Liver (tissue), 7 donors: ENCODE measurements at regions not wholly inside any gene's neighbourhood (a gene's known extent, or its start where the extent isn't known, plus 50 kb on each side); places are given as distances from the start of the nearest gene placed in this dataset.

Experiments
- DNase-seq: peaks from one replicate; pipeline ENCODE4 v3.0.0-alpha.2; 2017; ENCODE audit warnings: low spot score
- H3K27ac ChIP-seq, 2 donors: one replicate each; pipeline ENCODE4 v1.7.0; 2013; ENCODE audit warnings: inconsistent platforms in 2 of 2, low read length in 2 of 2, control low read depth in 1 of 2, low read depth in 1 of 2, mild to moderate bottlenecking in 1 of 2
- H3K27me3 ChIP-seq, 4 donors: one replicate each; pipeline versions ENCODE4 v1.6.1 to v1.7.0; 2013; ENCODE audit warnings: low read length in 3 of 4, inconsistent platforms in 1 of 4, mild to moderate bottlenecking in 1 of 4, moderate library complexity in 1 of 4; ENCODE audit not compliant: control insufficient read depth in 4 of 4, insufficient read depth in 4 of 4
- H3K36me3 ChIP-seq, 4 donors: one replicate each; pipeline versions ENCODE4 v1.6.1 to v1.7.0; 2013; ENCODE audit warnings: low read length in 3 of 4, mild to moderate bottlenecking in 3 of 4, low read depth in 1 of 4, moderate library complexity in 1 of 4; ENCODE audit not compliant: control insufficient read depth in 4 of 4, insufficient read depth in 3 of 4
- H3K4me1 ChIP-seq, 4 donors: one replicate each; pipeline versions ENCODE4 v1.6.1 to v1.7.0; 2013; ENCODE audit warnings: low read length in 3 of 4, mild to moderate bottlenecking in 3 of 4, moderate library complexity in 1 of 4; ENCODE audit not compliant: control insufficient read depth in 4 of 4, insufficient read depth in 4 of 4
- H3K4me3 ChIP-seq, 3 donors: one replicate each; pipeline versions ENCODE4 v1.6.1 to v1.7.0; 2013; ENCODE audit warnings: low read length in 3 of 3, control low read depth in 1 of 3, low read depth in 1 of 3, mild to moderate bottlenecking in 1 of 3
- H3K9ac ChIP-seq, 2 donors: one replicate each; pipeline ENCODE4 v1.7.0; 2013; ENCODE audit warnings: low read length in 2 of 2, mild to moderate bottlenecking in 2 of 2, moderate library complexity in 2 of 2, control low read depth in 1 of 2, low read depth in 1 of 2
- H3K9me3 ChIP-seq, 4 donors: one replicate each; pipeline versions ENCODE4 v1.6.1 to v1.7.0; 2013; ENCODE audit warnings: low read length in 3 of 4; ENCODE audit not compliant: control insufficient read depth in 4 of 4
- EGR1 ChIP-seq, 2 donors: IDR thresholded peaks; 2 replicates each; pipeline ENCODE4 v1.6.1; 2016 to 2018; ENCODE audit warnings: antibody characterized with exemption in 2 of 2, low read depth in 2 of 2
- FOXA1 ChIP-seq: IDR thresholded peaks from 2 replicates; pipeline ENCODE4 v1.6.1; 2016; ENCODE audit warnings: antibody characterized with exemption
- GABPA ChIP-seq, 2 donors: IDR thresholded peaks in 1 of 2; conservative IDR thresholded peaks in 1 of 2; 2 replicates each; pipeline ENCODE4 v1.6.1; 2016; ENCODE audit warnings: antibody characterized with exemption in 2 of 2, mild to moderate bottlenecking in 1 of 2, moderate library complexity in 1 of 2
- HNF4A ChIP-seq, 2 donors: conservative IDR thresholded peaks; 2 replicates each; pipeline ENCODE4 v1.6.1; 2016; ENCODE audit warnings: antibody characterized with exemption in 2 of 2, mild to moderate bottlenecking in 2 of 2
- HNF4G ChIP-seq: IDR thresholded peaks from 2 replicates; pipeline ENCODE4 v1.6.1; 2016; ENCODE audit warnings: antibody characterized with exemption
- JUND ChIP-seq, 2 donors: IDR thresholded peaks; 2 replicates each; pipeline ENCODE4 v1.6.1; 2016; ENCODE audit warnings: antibody characterized with exemption in 2 of 2
- NR2F2 ChIP-seq: IDR thresholded peaks from 2 replicates; pipeline ENCODE4 v1.6.1; 2016; ENCODE audit warnings: antibody characterized with exemption
- RXRA ChIP-seq, 2 donors: IDR thresholded peaks; 2 replicates each; pipeline ENCODE4 v1.6.1; 2017 to 2018; ENCODE audit warnings: antibody characterized with exemption in 2 of 2, mild to moderate bottlenecking in 1 of 2
- SP1 ChIP-seq: IDR thresholded peaks from 2 replicates; pipeline ENCODE4 v1.6.1; 2018; ENCODE audit warnings: antibody characterized with exemption, mild to moderate bottlenecking
- TAF1 ChIP-seq: conservative IDR thresholded peaks from 2 replicates; pipeline ENCODE4 v1.6.1; 2016; ENCODE audit warnings: antibody characterized with exemption, mild to moderate bottlenecking
- YY1 ChIP-seq: IDR thresholded peaks from 2 replicates; pipeline ENCODE4 v1.6.1; 2016; ENCODE audit warnings: antibody characterized with exemption, mild to moderate bottlenecking
- ZBTB33 ChIP-seq: IDR thresholded peaks from 2 replicates; pipeline ENCODE4 v1.6.1; 2016; ENCODE audit warnings: antibody characterized with exemption
- WGBS: extraction: QIAGEN DNeasy Blood & Tissue Kit; methylation state at CpG from one replicate; pipeline ENCODE4 v1.1.7; 2013; 5-methylcytosine and 5-hydroxymethylcytosine counted together
- TF ChIP-seq, protein P1 (sequence below): IDR thresholded peaks from 2 replicates; pipeline ENCODE4 v1.6.1; 2016; ENCODE audit warnings: antibody characterized with exemption, mild to moderate bottlenecking
- TF ChIP-seq, protein P2 (sequence below): IDR thresholded peaks from 2 replicates; pipeline ENCODE4 v1.6.1; 2016; ENCODE audit warnings: antibody characterized with exemption
- TF ChIP-seq, protein P3 (sequence below): IDR thresholded peaks from 2 replicates; pipeline ENCODE4 v1.6.1; 2016; ENCODE audit warnings: antibody characterized with exemption
- donor health status: healthy.
- donor health status: healthy.
- donor health status: healthy.
- donor health status: healthy.

DNA sequence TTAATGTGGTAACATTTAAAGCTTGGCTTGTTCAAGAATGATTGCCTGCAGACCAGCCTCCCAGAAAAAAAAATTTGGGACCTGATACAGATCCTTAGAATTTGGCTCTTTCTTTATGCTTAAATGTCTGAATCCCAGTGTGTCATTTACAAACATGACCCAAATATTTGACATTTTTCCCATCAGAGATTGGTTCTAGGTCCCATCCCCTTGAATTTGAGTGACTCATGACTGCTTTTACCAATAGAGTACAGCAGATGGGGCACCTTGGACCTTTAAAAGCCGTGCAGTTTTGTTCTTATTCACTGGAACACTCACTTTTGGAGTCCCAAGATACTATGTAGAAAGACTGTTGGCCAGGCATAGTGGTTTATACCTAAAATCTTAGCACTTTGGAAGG, 231.6 kb downstream of the ZIC1 start:
- 68% methylated on average over 1 of the region's 1 CpG for WGBS
- no peak overlapping the region for H3K4me3 ChIP-seq
- H3K9me3 ChIP-seq = no peaks in the 10 kb centered on the region
- no peaks in the 10 kb centered on the region for H3K4me1 ChIP-seq
- no peaks in the 10 kb centered on the region for H3K27me3 ChIP-seq
- no peak overlapping the region for H3K9ac ChIP-seq
- H3K27ac ChIP-seq = no peak overlapping the region
- H3K36me3 ChIP-seq = no peaks in the 10 kb centered on the region
- no peak for DNase-seq
- no peak for TF ChIP-seq YY1

DNA sequence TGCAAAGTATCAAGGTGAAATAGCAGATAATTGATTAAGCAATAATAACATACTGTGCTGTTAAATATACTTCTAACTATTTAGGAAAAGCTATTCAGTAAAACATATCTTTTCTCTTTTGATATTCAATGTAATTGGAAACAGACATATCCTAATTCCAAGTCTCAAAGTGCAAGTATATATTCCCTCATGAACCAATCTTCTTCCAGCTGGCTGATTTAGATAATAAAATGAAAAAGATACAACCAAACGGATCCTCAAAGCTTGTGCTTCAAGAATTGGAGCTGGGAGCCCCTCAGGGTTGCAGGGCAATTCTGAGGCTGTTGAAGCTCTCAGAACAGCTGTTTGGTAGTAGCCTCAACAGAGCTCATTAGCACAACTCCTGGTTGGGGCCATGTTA, 236.6 kb downstream of the ZIC1 start:
- Histone ChIP-seq H3K9me3 (no peaks in the 10 kb centered on the region), H3K9ac (no peak overlapping the region), H3K4me3 (no peak overlapping the region), H3K27me3 (no peaks in the 10 kb centered on the region), H3K36me3 (no peaks in the 10 kb centered on the region), H3K4me1 (no peaks in the 10 kb centered on the region), H3K27ac (no peak overlapping the region)
- TF ChIP-seq NR2F2 (no peak), HNF4A (conservative IDR thresholded peaks at IDR 0.05) (no peak), SP1 (no peak), JUND (IDR thresholded peaks at IDR 0.05) (no peak), YY1 (no peak), HNF4G (no peak), RXRA (IDR thresholded peaks at IDR 0.05) (no peak), ZBTB33 (no peak), FOXA1 (no peak), GABPA (IDR thresholded peaks at IDR 0.05 in 1 of 2, conservative IDR thresholded peaks at IDR 0.05 in 1 of 2) (no peak), EGR1 (IDR thresholded peaks at IDR 0.05; ENCODE audit: low read depth in 2 of 2) (no peak), TAF1 (no peak)
- TF ChIP-seq, protein P1, sequence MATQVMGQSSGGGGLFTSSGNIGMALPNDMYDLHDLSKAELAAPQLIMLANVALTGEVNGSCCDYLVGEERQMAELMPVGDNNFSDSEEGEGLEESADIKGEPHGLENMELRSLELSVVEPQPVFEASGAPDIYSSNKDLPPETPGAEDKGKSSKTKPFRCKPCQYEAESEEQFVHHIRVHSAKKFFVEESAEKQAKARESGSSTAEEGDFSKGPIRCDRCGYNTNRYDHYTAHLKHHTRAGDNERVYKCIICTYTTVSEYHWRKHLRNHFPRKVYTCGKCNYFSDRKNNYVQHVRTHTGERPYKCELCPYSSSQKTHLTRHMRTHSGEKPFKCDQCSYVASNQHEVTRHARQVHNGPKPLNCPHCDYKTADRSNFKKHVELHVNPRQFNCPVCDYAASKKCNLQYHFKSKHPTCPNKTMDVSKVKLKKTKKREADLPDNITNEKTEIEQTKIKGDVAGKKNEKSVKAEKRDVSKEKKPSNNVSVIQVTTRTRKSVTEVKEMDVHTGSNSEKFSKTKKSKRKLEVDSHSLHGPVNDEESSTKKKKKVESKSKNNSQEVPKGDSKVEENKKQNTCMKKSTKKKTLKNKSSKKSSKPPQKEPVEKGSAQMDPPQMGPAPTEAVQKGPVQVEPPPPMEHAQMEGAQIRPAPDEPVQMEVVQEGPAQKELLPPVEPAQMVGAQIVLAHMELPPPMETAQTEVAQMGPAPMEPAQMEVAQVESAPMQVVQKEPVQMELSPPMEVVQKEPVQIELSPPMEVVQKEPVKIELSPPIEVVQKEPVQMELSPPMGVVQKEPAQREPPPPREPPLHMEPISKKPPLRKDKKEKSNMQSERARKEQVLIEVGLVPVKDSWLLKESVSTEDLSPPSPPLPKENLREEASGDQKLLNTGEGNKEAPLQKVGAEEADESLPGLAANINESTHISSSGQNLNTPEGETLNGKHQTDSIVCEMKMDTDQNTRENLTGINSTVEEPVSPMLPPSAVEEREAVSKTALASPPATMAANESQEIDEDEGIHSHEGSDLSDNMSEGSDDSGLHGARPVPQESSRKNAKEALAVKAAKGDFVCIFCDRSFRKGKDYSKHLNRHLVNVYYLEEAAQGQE = no peak
- TF ChIP-seq, protein P2, sequence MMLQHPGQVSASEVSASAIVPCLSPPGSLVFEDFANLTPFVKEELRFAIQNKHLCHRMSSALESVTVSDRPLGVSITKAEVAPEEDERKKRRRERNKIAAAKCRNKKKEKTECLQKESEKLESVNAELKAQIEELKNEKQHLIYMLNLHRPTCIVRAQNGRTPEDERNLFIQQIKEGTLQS = no peak
- TF ChIP-seq, protein P3, sequence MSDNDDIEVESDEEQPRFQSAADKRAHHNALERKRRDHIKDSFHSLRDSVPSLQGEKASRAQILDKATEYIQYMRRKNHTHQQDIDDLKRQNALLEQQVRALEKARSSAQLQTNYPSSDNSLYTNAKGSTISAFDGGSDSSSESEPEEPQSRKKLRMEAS = no peak
- WGBS = 47% methylated on average over 1 of the region's 1 CpG
- DNase-seq = no peak
